ENCODE measurements at regions not wholly inside any gene's neighbourhood (a gene's known extent, or its start where the extent isn't known, plus 50 kb on each side); places are given as distances from the start of the nearest gene placed in this dataset.

DNA sequence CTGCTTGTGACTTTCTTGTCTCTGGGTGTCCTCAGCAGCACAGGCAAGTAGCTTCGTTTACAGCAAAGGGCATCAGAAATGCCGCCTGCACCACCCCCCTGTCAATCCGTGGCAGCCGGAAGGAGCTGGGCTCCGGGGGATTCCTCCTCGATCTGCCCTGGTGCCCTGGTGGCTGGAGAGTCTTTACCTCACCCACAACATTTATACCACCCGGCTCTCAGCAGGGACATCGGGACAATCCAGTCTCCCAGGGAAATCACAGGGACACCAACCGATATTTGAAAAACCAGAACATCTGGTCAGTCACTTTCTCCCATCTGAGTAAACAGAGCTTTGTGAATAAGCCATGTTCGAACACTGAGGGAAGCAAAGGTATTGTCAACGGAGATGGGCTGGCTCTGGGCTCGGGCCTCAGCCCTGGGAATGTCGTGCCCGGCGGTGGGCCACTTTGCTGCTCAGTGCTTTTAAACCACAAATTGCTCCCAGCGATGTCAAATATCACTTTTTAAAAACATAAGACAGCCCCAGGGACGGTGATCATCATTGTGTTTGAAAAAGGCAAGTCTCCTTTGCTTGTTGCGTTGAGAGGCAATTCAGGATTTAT is 210.0 kb upstream of the SALL3 start:
- intact Hi-C loops (cut with micrococcal nuclease; ENCODE audit: unreplicated experiment): no loop called here

GRCh38 chr18:78770139-78770822 is 209.3 kb upstream of the SALL3 start:
- ChIA-PET CTCF (ENCODE audit: unreplicated experiment) (no interaction called here), POLR2A (no interaction called here)
- TF ChIP-seq CTCF (conservative IDR thresholded peaks at IDR 0.05; ENCODE audit: low read length) (no peak), EZH2phosphoT487 (IDR thresholded peaks at IDR 0.05; ENCODE audit: borderline replicate concordance, low read depth, low read length) (no peak)
- intact Hi-C loops (cut with micrococcal nuclease; ENCODE audit: unreplicated experiment): no loop called here
- H4K20me1 ChIP-seq (ENCODE audit: insufficient read depth, low read length): no peaks in the 10 kb centered on the region
- H3K4me3 ChIP-seq (ENCODE audit: low read depth, low read length, poor library complexity, severe bottlenecking): no peak overlapping the region
- no peaks in the 10 kb centered on the region for H3K4me1 ChIP-seq (ENCODE audit: insufficient read depth, low read length, poor library complexity, severe bottlenecking)
- H3K4me2 ChIP-seq (ENCODE audit: low read length): no peak overlapping the region
- no peak overlapping the region for H2AFZ ChIP-seq (ENCODE audit: low read length)
- no peak overlapping the region for H3K27ac ChIP-seq (ENCODE audit: low read depth, low read length, poor library complexity, severe bottlenecking)
- H3K36me3 ChIP-seq (ENCODE audit: insufficient read depth, low read length): no peaks in the 10 kb centered on the region
- no peak for DNase-seq (ENCODE audit: low spot score)
- H3K9me3 ChIP-seq (ENCODE audit: low read length): no peaks in the 10 kb centered on the region
- no TSS peak for BruUV-seq (replicated peaks)
- H3K79me2 ChIP-seq (ENCODE audit: insufficient read depth, low read depth, low read length): no peaks in the 10 kb centered on the region
- H3K9me2 ChIP-seq (ENCODE audit: insufficient read depth, low read length): no peaks in the 10 kb centered on the region

More for the DNA sequence above, 210.0 kb upstream of the SALL3 start:
- H3K9me3 ChIP-seq (ENCODE audit: low read length): no peaks in the 10 kb centered on the region
- no peak overlapping the region for H3K27ac ChIP-seq (ENCODE audit: low read depth, low read length, poor library complexity, severe bottlenecking)
- H3K79me2 ChIP-seq (ENCODE audit: insufficient read depth, low read depth, low read length): no peaks in the 10 kb centered on the region
- no peak overlapping the region for H3K4me3 ChIP-seq (ENCODE audit: low read depth, low read length, poor library complexity, severe bottlenecking)
- TF ChIP-seq CTCF (conservative IDR thresholded peaks at IDR 0.05; ENCODE audit: low read length): no peak
- no peak for TF ChIP-seq EZH2phosphoT487 (IDR thresholded peaks at IDR 0.05; ENCODE audit: borderline replicate concordance, low read depth, low read length)
- CTCF ChIA-PET (ENCODE audit: unreplicated experiment): no interaction called here
- H3K36me3 ChIP-seq (ENCODE audit: insufficient read depth, low read length): no peaks in the 10 kb centered on the region
- H4K20me1 ChIP-seq (ENCODE audit: insufficient read depth, low read length): no peaks in the 10 kb centered on the region
- no peak overlapping the region for H3K4me2 ChIP-seq (ENCODE audit: low read length)
- POLR2A ChIA-PET: no interaction called here
- H2AFZ ChIP-seq (ENCODE audit: low read length): no peak overlapping the region
- no TSS peak for BruUV-seq (replicated peaks)
- no peaks in the 10 kb centered on the region for H3K9me2 ChIP-seq (ENCODE audit: insufficient read depth, low read length)
- DNase-seq (ENCODE audit: low spot score): no peak
- H3K4me1 ChIP-seq (ENCODE audit: insufficient read depth, low read length, poor library complexity, severe bottlenecking): no peaks in the 10 kb centered on the region

DNA sequence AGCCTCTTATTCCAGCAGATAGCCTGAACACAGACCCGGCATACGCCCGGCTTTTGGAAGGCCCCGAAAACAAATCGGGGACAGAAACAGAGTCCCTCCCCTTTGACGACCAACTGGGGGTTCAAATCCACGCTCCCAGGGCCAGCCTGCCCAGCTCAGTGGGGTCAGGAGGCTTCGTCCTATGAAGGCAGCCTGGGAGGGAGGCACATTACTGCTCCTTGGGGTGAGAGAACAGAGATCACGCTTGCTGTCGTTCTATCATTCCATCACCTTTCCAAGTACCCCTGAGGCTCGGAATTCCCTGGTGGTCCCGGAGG is 208.8 kb upstream of the SALL3 start:
- no peaks in the 10 kb centered on the region for H3K79me2 ChIP-seq (ENCODE audit: insufficient read depth, low read depth, low read length)

More for the DNA sequence above, 208.8 kb upstream of the SALL3 start:
- ChIA-PET CTCF (ENCODE audit: unreplicated experiment) (no interaction called here), POLR2A (no interaction called here)
- Histone ChIP-seq H3K4me1 (ENCODE audit: insufficient read depth, low read length, poor library complexity, severe bottlenecking) (no peaks in the 10 kb centered on the region), H3K9me2 (ENCODE audit: insufficient read depth, low read length) (no peaks in the 10 kb centered on the region), H3K4me2 (ENCODE audit: low read length) (no peak overlapping the region), H3K36me3 (ENCODE audit: insufficient read depth, low read length) (no peaks in the 10 kb centered on the region), H4K20me1 (ENCODE audit: insufficient read depth, low read length) (no peaks in the 10 kb centered on the region), H3K4me3 (ENCODE audit: low read depth, low read length, poor library complexity, severe bottlenecking) (no peak overlapping the region), H2AFZ (ENCODE audit: low read length) (no peak overlapping the region), H3K27ac (ENCODE audit: low read depth, low read length, poor library complexity, severe bottlenecking) (no peak overlapping the region), H3K9me3 (ENCODE audit: low read length) (no peaks in the 10 kb centered on the region)
- no peak for TF ChIP-seq CTCF (conservative IDR thresholded peaks at IDR 0.05; ENCODE audit: low read length)
- TF ChIP-seq EZH2phosphoT487 (IDR thresholded peaks at IDR 0.05; ENCODE audit: borderline replicate concordance, low read depth, low read length): no peak
- no TSS peak for BruUV-seq (replicated peaks)
- no peak for DNase-seq (ENCODE audit: low spot score)
- intact Hi-C loops (cut with micrococcal nuclease; ENCODE audit: unreplicated experiment): no loop called here
